Fibroblast of villous mesenchyme (primary cell): ENCODE measurements at regions not wholly inside any gene's neighbourhood (a gene's known extent, or its start where the extent isn't known, plus 50 kb on each side); places are given as distances from the start of the nearest gene placed in this dataset.

ENCODE experiments used
- DNase-seq: peaks from one replicate; pipeline ENCODE4 v3.0.0-alpha.2; 2010; ENCODE audit warnings: low read depth
- H3K4me3 ChIP-seq: 2 replicates; pipeline ENCODE4 v1.5.1; 2011; ENCODE audit warnings: low read depth, mild to moderate bottlenecking, low read length
- CTCF ChIP-seq: IDR thresholded peaks from 2 replicates; pipeline ENCODE4 v1.5.1; 2012; ENCODE audit warnings: low read depth, mild to moderate bottlenecking, low read length; ENCODE audit not compliant: insufficient read depth

- no peak overlapping the region for H3K4me3 ChIP-seq
- DNase-seq = no peak
- TF ChIP-seq CTCF = no peak
Measured at GRCh38 chr12:131258398-131258797, 304.7 kb downstream of the ADGRD1 start.

- no peak for TF ChIP-seq CTCF
- no peak overlapping the region for H3K4me3 ChIP-seq
- DNase-seq = no peak
Measured at GRCh38 chr12:131260251-131260905, 306.7 kb downstream of the ADGRD1 start.

GRCh38 chr12:131260954-131261353 is 307.2 kb downstream of the ADGRD1 start:
- no peak overlapping the region for H3K4me3 ChIP-seq
- DNase-seq = no peak
- TF ChIP-seq CTCF = no peak

GRCh38 chr12:131261906-131262305 is 308.2 kb downstream of the ADGRD1 start:
- no peak for TF ChIP-seq CTCF
- DNase-seq = no peak
- no peak overlapping the region for H3K4me3 ChIP-seq

- no peak for DNase-seq
- no peak overlapping the region for H3K4me3 ChIP-seq
- TF ChIP-seq CTCF = no peak
Measured at GRCh38 chr12:131263626-131264025, 309.9 kb downstream of the ADGRD1 start.

GRCh38 chr12:131264635-131265034 is 310.9 kb downstream of the ADGRD1 start:
- no peak for DNase-seq
- no peak overlapping the region for H3K4me3 ChIP-seq
- TF ChIP-seq CTCF = no peak
